ENCODE measurements at regions not wholly inside any gene's neighbourhood (a gene's known extent, or its start where the extent isn't known, plus 50 kb on each side); places are given as distances from the start of the nearest gene placed in this dataset.

DNA sequence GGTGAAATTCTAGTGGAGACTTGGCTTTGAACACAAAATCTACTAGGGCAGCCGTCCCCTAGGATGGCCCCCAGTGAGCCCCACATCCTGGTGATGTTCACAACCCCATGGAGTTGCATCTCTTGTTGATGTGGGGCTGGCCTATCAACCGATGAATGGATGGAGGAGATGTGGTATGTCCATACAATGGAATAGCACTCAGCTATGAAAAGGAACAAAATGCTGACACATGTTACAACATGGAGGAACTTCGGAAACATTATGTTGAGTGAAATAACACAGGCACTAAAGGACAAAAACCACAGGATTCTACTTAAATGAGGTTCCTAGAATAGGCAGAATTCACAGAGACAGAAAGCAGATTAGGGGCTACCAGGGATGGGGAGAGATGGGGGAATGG lies 80.1 kb upstream of the ASAP2 start:
- TF ChIP-seq ZFP30 (CRISPR knock-in tag; IDR thresholded peaks at IDR 0.05) = no peak
- TF ChIP-seq CREB5 (CRISPR knock-in tag; IDR thresholded peaks at IDR 0.05; ENCODE audit: low read depth) = no peak
- TF ChIP-seq ZC3H10 (CRISPR knock-in tag; IDR thresholded peaks at IDR 0.05) = no peak
- TF ChIP-seq ZFP3 (CRISPR knock-in tag; IDR thresholded peaks at IDR 0.05) = no peak
- no peak for TF ChIP-seq RARB (CRISPR knock-in tag; IDR thresholded peaks at IDR 0.05)
- TF ChIP-seq OSR1 (CRISPR knock-in tag; IDR thresholded peaks at IDR 0.05) = no peak
- TF ChIP-seq, protein P1, sequence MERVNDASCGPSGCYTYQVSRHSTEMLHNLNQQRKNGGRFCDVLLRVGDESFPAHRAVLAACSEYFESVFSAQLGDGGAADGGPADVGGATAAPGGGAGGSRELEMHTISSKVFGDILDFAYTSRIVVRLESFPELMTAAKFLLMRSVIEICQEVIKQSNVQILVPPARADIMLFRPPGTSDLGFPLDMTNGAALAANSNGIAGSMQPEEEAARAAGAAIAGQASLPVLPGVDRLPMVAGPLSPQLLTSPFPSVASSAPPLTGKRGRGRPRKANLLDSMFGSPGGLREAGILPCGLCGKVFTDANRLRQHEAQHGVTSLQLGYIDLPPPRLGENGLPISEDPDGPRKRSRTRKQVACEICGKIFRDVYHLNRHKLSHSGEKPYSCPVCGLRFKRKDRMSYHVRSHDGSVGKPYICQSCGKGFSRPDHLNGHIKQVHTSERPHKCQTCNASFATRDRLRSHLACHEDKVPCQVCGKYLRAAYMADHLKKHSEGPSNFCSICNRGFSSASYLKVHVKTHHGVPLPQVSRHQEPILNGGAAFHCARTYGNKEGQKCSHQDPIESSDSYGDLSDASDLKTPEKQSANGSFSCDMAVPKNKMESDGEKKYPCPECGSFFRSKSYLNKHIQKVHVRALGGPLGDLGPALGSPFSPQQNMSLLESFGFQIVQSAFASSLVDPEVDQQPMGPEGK (CRISPR knock-in tag; IDR thresholded peaks at IDR 0.05; ENCODE audit: borderline replicate concordance) = no peak
- no peak for TF ChIP-seq ESRRG (CRISPR knock-in tag; IDR thresholded peaks at IDR 0.05)
- no peak for TF ChIP-seq TCF4 (CRISPR knock-in tag; IDR thresholded peaks at IDR 0.05; ENCODE audit: borderline replicate concordance)
- no peak for TF ChIP-seq PPARA (CRISPR knock-in tag; IDR thresholded peaks at IDR 0.05; ENCODE audit: borderline replicate concordance)
- TF ChIP-seq ARNTL (CRISPR knock-in tag; IDR thresholded peaks at IDR 0.05; ENCODE audit: borderline replicate concordance, low read depth) = no peak
